Ovary (tissue), 3 donors: ENCODE measurements at regions not wholly inside any gene's neighbourhood (a gene's known extent, or its start where the extent isn't known, plus 50 kb on each side); places are given as distances from the start of the nearest gene placed in this dataset.

ENCODE experiments used
- EP300 ChIP-seq: sonication (generic); formaldehyde crosslinking; IDR thresholded peaks from one replicate; pipeline ENCODE4 v1.6.1; 2017; ENCODE audit warnings: antibody characterized with exemption
- POLR2A ChIP-seq: fragments of 450-650 bp; IDR thresholded peaks from one replicate; pipeline ENCODE4 v1.6.1; 2017; ENCODE audit warnings: antibody characterized with exemption, mild to moderate bottlenecking, moderate library complexity
- TF ChIP-seq, protein P1 (sequence below), 3 donors: fragments of 450-650 bp in 2 of 3; fragments of 200-600 bp in 1 of 3; IDR thresholded peaks; one replicate each; pipeline versions ENCODE4 v1.5.1 to v1.8.0; 2016 to 2022; ENCODE audit warnings: antibody characterized with exemption in 3 of 3, mild to moderate bottlenecking in 1 of 3
- donor health status: DM: no; HTN: no; CAD: no.

DNA sequence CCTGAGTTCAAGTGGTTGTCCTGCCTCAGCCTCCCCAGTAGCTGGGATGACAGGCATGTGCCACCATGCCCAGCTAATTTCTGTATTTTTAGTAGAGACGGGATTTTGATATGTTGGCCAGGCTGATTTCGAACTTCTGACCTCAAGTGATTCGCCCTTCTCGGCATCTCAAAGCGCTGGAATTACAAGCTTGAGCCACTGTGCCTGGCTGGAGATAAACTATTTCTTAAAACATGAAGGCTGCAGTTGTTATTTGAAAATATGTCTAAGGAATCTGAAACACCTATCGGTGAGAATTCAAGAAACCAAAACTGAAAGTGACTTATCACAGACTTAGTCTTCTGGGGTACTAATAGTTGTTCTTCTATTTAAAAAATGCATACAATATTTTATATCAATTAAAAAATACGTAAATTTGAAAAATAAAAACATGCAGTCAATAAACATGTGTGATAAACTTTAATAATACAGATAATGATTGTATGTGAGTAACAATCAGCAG, 176.9 kb upstream of the PRSS58 start:
- TF ChIP-seq, protein P1, sequence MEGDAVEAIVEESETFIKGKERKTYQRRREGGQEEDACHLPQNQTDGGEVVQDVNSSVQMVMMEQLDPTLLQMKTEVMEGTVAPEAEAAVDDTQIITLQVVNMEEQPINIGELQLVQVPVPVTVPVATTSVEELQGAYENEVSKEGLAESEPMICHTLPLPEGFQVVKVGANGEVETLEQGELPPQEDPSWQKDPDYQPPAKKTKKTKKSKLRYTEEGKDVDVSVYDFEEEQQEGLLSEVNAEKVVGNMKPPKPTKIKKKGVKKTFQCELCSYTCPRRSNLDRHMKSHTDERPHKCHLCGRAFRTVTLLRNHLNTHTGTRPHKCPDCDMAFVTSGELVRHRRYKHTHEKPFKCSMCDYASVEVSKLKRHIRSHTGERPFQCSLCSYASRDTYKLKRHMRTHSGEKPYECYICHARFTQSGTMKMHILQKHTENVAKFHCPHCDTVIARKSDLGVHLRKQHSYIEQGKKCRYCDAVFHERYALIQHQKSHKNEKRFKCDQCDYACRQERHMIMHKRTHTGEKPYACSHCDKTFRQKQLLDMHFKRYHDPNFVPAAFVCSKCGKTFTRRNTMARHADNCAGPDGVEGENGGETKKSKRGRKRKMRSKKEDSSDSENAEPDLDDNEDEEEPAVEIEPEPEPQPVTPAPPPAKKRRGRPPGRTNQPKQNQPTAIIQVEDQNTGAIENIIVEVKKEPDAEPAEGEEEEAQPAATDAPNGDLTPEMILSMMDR (IDR thresholded peaks at IDR 0.05) = no peak
- TF ChIP-seq EP300 (no peak), POLR2A (no peak)
